HG02981 (cell line): ENCODE measurements at regions not wholly inside any gene's neighbourhood (a gene's known extent, or its start where the extent isn't known, plus 50 kb on each side); places are given as distances from the start of the nearest gene placed in this dataset.
"Not testable (repeated sequence)": the region's sequence is repeated elsewhere in the genome, so short reads cannot be mapped to it uniquely, and the experiment has no call there.

Experiments used
- ATAC-seq: cut with Tn5 transposase; IDR thresholded peaks from one replicate; pipeline ENCODE4 v1.9.1; 2021; ENCODE audit warnings: mild to moderate bottlenecking, moderate library complexity; ENCODE audit not compliant: unreplicated experiment

DNA sequence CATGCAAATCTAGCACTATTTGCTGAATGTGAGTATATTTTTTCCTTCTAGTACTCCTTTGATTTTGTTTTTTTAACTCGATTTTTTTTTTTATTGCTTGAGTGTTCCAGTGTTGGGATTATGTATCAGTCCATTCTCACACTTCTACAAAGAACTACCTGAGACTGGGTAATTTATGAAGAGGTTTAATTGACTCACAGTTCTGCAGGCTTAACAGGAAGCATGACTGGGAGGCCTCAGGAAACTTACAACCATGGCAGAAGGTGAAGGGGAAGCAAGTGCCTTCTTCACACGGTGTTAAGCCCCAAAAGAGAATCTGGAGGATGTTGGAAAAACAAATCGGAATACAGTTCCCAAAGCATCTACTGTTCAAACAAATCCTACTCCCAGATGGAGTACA lies 69.1 kb downstream of the ZNF518B start:
- ATAC-seq, result not testable (repeated sequence)

DNA sequence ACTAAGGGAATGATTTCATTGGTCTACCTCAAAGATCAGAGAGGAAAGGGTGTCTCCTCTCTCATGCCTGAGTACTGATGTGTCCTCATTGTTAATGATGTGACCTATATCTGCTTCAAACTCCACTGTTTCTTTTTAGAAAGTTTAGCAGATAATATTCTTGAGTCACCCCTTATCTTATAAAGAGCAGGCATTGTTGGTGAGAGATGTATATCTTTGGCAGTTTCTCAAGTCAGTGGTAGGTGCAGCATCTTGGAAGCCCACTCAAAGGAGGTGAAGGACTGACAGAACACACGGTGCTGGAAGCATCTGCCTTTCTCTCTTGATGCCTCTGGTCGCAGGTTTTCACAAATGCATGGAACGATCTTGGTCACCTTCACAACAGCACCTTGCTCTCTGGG lies 71.2 kb downstream of the ZNF518B start:
- no peak for ATAC-seq

DNA sequence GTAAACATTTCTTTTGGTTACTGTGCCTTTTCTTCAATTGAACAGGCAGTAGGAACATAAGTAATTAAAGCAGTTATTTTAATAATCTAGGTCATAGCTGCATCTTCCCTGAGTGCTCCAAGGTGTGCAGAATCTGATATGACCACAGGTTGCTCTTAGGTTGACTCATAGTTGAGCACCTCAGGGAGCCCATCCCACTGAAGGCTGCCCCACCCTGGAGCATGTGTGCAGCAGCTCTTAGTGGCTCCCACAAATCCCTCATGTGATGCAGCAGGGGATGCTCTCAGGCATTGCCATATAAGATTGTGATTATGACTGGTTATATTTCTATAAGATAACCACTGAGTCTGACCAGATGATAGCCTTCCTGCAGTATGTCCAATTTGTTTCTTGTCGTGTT lies 72.3 kb downstream of the ZNF518B start:
- no peak for ATAC-seq

DNA sequence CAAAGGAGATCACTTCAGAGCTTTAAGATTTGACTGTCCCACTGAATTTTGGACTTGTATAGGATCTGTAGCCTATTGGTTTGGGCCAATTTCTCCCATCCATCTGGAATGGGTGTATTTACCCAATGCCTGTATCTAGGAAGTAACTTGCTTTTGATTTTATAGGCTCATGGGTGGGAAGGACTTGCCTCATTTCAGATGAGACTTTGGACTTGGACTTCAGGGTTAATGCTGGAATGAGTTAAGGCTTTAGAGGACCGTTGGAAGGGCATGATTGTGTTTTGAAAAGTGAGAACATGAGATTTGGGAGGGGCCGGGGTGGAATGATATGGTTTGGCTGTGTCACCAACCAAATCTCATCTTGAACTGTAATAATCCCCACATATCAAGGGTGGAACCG lies 73.8 kb downstream of the ZNF518B start:
- ATAC-seq, result no peak

DNA sequence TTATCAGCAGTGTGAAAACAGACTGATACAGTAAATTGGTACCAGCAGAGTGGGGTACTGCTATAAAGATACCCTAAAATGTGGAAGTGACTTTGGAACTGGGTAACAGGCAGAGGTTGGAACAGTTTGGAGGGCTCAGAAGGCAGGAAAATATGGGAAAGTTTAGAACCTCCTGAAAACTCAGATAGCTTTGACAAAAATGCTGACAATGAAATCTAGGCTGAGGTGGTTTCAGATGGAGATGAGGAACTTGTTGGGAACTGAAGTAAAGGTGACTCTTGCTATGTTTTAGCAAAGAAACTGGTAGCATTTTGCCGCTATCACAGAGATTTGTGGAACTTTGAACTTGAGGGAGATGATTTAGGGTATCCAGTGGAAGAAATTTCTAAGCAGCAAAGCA lies 75.1 kb downstream of the ZNF518B start:
- ATAC-seq, result not testable (repeated sequence)

DNA sequence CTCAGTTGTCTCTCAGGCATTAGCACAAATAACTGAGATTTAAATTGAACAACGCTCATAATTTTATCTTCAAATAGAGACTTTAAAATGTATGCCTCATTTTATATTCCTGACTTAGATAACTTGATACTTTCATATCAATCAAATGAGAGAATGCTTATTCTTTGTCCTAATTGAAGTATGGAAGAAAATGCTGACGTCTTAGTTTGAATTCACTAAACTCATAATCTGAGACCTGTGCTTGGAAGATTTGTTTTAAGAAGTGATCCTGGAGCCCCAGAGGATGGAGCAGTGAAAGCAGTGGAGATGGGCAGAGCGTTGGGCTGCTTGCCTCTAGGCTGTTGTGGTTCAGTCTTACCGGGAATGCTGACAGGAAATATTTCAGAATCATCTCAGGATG lies 76.1 kb downstream of the ZNF518B start:
- no peak for ATAC-seq

DNA sequence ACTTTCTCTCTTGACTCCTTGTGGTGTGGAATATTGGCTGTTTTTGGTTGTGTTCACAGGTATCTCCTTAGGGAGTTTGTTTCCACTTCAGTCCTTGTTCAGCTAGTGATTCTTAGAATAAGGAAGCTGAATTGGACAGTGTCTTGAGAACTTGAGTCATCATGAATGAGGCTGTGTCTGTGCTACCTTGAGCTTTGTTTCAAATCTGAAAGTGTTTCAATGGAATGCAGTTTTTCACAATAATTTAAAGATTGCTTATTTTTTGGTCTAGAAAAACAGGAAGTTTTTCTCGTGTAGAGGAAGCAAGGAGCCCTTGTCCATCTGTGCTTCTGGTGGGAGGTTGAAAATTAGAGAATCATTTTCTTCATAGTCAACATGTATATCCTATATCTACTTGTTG lies 76.5 kb downstream of the ZNF518B start:
- ATAC-seq, result no peak

DNA sequence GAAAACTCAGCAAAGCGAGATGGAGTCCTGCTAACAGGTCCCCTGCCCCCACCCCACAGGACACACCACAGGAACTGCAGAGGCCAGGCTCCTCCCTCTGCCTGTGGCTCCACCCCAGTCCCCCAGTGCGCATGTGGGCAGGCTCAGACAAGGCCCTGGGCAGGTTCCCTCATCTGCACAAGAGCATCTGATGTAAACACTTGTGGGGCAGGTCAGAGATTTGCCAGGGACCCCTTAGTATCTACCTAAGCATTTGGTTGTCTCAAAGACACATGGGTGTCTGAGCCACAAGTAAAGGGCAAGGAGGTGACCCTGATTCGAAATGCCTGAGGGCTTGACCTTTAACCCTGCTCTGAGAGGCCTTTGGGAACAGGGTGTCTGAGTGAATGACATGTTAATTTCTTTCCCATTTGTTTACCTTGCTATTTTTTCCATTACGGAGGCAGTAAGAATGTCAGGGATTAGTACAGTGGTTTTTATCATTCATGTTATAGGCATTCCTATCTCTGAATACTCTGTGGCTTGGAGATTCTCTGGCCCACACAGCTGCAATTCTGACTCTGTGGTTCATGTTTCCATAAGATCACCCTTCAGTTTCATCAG lies 85.3 kb downstream of the ZNF518B start:
- ATAC-seq, result no peak

DNA sequence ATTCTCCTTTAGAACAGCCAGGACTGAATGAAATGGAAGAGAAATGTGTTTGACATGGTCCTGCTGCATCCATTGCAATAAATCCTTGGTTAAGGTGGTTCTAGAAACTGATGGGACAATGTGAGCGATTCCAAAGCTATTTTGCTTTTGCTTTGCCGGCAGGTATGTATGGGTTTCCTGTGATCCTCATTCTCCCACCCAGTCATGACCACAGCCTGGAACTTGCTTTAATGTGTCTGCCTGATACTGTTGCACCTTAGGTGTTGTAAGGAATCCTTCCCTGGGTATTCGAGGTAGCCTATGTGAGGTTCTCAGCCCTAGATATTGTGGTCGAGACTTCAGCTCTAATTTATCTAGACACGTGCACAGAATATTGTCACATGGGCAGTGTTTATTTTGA lies 86.1 kb downstream of the ZNF518B start:
- no peak for ATAC-seq

DNA sequence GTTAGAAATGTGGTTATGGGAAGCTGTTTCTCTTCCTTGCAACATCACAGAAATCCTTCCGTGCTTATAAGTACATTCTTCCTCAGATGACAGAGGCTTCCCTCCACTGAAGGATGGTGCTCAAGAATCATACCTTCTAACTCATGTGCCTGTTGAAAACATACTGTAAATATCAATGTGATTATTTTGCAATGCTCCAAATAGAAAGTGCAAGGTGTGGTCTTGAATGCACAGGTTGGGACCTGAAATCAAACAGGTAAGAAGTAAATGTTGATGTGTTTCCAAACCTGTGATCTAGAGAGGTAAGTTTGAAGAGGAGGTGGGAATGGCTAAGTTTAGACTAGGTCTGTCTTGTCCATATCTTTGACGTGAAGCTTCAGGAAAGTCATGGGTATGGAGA lies 87.7 kb downstream of the ZNF518B start:
- no peak for ATAC-seq

DNA sequence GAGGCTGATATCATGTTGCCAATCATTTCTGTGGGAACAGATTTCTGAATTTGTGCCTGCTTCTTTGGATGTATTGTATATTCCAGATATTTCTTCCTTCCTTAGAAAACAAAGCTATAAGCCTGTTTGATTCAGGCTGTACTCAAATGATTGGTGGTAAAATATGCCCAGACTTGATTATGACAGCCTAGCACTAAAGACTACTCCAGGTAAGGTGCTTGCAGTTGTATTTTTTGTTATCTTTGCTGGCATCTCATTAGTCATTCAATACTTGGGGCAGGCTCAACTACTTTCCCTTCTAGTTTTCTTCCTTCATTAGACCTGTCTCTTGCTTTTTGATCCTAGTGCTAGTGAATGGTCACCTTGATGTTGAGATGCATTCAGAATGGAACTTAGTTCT lies 90.6 kb downstream of the ZNF518B start:
- ATAC-seq, result no peak

DNA sequence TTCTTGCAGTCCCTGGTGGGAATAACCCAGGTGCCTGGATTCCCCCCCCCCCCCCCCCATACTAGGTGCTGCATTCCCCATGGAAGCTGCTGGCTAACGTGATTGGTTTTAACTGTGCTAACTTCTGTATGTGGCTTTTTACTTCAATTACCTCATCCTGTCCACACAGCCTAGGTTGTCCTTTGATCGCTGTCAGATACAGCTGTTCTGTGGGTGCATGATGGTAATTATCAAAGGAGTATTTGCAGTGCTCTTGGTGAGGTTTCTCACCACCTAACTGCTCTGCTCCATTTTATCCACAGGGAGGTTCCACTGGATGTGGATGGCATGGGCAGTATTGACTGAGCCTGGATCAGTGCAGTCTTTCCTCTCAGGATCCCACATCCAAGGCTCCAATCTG lies 93.0 kb downstream of the ZNF518B start:
- ATAC-seq, result no peak

DNA sequence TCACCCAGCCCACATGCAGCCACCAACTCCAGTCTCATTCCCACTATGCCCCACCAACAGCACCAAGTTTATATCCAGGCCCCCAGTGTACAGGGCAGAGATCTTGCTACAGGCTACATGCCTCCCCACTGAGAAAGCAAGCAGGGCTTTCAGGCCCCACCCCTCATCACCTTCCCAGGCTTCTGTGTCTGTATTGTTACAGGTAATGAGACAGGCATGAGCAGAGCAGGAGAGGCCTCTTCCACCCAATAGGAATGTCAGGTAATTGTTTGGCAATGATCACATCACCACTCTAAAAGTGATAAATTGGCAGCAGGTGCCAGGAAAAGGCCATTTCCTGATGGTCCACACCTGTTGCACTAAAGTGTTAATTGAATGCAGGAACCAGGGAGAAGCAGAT lies 102.5 kb downstream of the ZNF518B start:
- ATAC-seq, result no peak

DNA sequence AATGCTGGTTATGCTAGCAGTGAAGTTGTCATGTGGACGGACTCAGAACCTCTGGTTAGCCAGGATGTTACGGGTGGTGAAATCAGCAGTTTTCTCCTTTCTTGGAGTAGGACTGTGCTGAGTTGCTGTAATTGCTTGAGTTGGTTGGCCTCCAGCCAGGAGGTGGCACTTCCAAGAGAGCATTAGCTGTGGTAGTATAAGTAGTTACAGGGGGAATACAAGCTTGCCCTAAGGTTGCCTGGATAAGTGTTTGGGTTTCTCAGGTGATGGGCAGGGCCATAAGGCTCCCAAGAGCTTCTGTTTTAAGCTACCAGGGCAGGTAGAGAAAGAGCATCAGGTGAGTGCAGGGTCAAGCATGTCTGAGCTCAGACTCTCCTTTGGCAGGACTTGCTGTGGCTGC lies 103.0 kb downstream of the ZNF518B start:
- no peak for ATAC-seq

DNA sequence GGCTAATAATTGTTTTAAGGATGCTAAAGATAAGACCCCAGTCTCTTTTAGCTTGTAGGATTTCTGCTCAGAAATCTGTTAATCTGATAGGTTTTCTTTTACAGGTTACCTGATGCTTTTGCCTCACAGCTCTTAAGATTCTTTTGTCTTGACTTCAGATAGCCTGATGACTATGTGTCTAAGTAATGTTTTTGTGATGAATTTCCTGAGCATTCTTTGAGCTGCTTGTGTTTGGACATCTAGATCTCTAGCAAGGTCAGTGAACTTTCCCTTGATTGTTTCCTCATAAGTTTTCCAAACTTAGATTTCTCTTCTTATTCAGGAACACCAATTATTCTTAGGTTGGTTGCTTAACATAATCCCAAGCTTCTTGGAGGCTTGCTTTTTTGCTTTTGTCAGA lies 104.1 kb downstream of the ZNF518B start:
- ATAC-seq, result no peak

DNA sequence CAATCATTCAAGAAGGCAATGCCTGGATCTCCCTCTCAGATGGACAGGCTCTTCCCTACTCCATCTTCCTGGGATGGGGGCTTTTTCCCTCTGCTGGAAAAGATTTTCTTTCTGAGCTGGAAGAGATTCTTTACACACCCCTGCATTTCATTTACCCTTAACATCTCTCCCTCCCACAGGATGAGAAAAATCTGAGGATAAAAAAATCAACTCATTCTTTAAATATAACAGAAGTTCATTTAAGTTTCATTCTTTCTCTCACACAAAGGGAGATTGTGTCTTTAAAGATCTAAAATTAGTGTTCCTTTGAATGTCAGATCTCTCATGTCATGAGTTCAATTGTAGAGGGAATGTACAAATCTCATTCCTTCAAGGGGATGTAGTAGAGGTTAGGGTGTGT lies 109.0 kb downstream of the ZNF518B start:
- ATAC-seq, result no peak

DNA sequence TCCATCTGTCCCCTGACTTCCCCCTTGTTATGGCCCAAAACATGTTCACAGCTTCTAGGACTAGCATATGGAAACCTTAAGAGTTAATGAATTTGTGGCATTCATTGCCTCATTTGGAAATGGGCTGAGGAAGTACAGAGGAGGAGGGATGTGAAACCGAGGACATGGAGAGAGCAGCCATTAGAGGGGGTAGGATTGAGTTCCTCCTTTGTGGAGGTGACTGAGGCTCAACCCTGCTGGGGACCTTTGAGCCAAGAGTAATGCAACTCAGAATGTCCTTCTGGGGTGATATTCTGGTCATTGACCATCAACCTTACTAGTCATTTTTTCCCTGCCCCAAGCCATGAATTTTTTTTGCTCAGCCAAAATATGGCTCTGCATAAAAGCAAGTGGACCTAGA lies 109.4 kb downstream of the ZNF518B start:
- ATAC-seq, result no peak

DNA sequence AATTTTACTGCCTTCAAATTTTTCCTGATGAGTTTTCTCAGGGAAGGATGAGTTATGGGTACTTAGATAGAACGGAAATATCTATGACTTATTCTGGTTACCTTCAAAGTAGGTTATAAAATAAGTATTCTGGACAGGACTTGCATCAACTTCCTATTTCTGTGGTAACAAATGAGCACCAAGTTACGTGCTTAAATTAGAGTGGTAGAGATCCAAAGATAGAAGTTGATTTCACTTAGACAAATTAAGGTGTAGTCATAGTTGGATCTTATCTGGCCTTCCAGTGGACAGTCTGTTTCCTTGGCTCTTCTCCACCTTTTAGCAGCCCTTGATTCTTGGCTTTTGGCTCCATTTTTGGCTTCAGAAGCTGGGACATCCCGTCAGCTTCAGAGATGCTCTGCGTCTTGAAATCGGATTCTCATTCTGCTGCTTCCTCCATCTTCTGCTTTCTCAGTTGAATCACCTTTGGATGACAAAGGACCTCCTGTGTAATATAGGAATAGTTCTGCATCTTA lies 109.9 kb downstream of the ZNF518B start:
- ATAC-seq, result no peak

DNA sequence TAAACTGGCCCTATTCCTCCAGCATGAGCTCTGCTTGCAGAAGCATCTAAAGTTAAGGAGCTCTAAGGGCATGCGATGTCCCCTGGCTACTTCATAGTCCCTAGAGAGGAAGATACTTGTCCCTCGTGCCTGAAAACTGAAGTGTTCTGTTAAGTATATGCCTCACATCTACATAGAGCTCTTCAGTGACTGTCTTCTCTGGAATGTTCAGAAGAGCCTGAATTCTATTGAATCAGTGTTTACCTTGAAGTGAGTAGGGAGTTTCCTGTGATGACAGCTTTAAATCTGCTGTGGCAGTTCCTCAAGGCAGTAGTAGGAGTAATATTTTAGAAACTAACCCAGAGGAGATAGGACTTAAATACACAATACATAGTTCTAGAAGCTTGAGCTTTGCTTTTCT lies 111.2 kb downstream of the ZNF518B start:
- no peak for ATAC-seq

DNA sequence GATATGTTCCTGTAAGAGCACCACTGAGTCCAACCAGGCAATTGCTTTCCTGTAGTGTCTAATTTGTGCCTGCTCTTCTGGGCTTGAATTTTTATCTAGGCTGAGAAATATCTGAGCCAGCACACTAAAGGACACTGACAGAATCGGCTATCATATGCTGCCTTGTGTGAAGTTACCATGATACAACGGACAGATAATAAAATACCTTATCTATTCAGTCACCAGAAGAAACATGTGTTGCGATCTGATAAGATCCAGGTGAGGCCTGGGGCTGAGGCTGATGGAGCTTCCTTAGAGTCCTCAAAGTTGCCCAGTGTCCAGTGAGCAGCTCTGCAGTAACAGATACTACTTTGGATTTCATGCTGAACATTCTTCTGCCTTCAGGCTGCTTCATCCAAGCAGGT lies 111.8 kb downstream of the ZNF518B start:
- no peak for ATAC-seq

DNA sequence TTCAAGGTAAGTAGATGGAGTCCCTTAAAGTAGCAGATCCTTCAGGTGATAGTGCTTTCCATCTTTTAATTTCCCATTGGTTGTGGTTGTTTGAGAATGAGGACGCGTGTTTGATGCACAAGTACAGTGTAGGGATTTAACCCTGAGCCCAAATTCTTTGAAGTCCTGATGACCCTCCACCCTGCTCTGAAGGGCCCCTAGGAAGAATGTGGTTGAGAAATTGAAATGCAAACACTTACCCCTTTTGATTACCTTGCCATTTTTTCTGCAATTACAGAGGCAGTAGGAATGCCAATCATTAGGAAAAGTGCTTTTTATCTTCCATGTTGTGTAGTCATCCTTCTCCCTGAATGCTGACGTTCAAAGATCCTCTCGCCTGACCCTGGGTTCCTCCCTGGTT lies 112.4 kb downstream of the ZNF518B start:
- ATAC-seq, result no peak

DNA sequence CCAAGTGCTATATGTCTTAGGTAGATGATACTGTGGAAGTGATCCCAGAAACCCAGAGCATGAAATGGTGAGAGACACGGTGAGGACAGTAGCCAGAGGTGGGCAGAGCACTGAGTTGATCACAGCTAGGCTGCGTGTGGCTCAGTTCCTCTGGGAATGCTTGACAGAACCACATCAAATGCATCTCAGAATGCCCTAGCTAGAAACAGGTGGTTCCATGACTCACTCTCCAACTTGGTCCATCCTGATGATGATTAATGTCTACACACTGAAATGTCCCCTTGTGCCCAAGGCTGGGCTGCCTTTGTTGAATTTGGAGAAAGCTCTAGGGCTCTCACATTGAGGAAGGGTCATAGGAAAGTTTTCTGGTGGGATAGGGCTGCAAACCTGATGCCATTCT lies 113.6 kb downstream of the ZNF518B start:
- no peak for ATAC-seq

DNA sequence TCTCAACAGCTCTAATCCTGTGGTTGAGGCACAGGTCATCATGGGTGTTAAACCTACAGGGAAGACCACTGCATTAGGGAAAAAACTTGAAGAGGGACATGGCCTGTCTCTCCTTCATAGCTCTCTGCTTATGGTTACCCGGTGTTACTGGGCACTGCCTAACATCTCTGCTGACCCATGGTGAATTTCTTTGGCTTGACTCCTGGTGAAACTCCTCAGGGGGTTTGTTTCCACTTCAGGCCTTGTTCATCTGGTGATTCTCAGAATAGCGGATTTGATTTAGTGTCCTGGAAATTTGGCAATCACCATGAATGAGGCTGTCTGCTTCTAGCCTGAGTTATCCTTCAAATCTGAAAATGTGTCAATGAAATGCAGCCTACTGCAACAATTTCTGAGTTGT lies 114.4 kb downstream of the ZNF518B start:
- ATAC-seq, result no peak
